ENCODE measurements at regions not wholly inside any gene's neighbourhood (a gene's known extent, or its start where the extent isn't known, plus 50 kb on each side); places are given as distances from the start of the nearest gene placed in this dataset.

DNA sequence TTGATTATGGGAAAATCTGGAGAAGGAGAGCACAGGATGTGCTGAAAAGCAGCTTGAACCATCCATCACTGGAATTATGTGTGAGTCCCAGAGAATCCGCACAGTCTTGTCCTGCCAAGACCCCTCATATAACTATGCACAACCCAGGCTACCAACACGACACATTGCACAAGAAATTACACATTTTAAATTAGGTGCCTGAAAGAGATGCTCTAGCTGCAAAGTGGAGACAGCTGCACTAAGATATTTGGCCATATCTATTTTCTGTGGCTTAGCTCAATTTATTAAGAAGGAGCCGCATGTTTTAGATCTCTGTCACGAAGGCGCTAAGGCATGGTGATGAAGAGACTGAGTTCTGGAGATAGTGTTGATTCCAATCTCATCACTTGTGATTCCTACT lies 1308.4 kb downstream of the CDH8 start:
- no peak for FAIRE-seq
- ATAC-seq: no peak
- WGBS (ENCODE audit: low lambda C conversion rate): 28% methylated on average over 5 of the region's 5 CpGs
- Histone ChIP-seq H3K9me3 (ENCODE audit: low read length) (peaks cover 91% of the 10 kb centered on the region), H3K4me3 (replicated peaks in 1 of 3; ENCODE audit: insufficient read depth in 1 of 3, low read depth in 2 of 3, low read length in 3 of 3) (no peak overlapping the region), H3K4me2 (ENCODE audit: low read depth, low read length) (no peak overlapping the region), H3K4me1 (ENCODE audit: insufficient read depth, low read length) (no peaks in the 10 kb centered on the region), H3K9ac (ENCODE audit: insufficient read depth, low read depth, low read length) (no peak overlapping the region), H2AFZ (ENCODE audit: low read length) (no peak overlapping the region), H3K27ac (ENCODE audit: extremely low read length, insufficient read depth, low read length) (no peak overlapping the region), H3K79me2 (ENCODE audit: insufficient read depth, low read length) (no peaks in the 10 kb centered on the region), H3K36me3 (replicated peaks in 1 of 2; ENCODE audit: control insufficient read depth in 1 of 2, insufficient read depth in 2 of 2, low read length in 2 of 2) (no peaks in the 10 kb centered on the region), H4K20me1 (ENCODE audit: insufficient read depth, low read length) (no peaks in the 10 kb centered on the region), H3K27me3 (ENCODE audit: control insufficient read depth in 1 of 2, insufficient read depth in 2 of 2, low read length in 2 of 2) (no peaks in the 10 kb centered on the region)
- ChIA-PET POLR2A (no interaction called here), CTCF (ENCODE audit: low intra/inter-chr PET ratio, low total read pairs) (no interaction called here)
- in situ Hi-C loops (cut with HindIII; ENCODE audit: extremely low pct_ligation_motif_present, low pct_unique_long_range_greater_than_20kb): no loop called here
- intact Hi-C loops (cut with micrococcal nuclease; ENCODE audit: unreplicated experiment): no loop called here
- no peak for TF ChIP-seq JUN (CRISPR knock-in tag; IDR thresholded peaks at IDR 0.05)
- TF ChIP-seq, protein P1, sequence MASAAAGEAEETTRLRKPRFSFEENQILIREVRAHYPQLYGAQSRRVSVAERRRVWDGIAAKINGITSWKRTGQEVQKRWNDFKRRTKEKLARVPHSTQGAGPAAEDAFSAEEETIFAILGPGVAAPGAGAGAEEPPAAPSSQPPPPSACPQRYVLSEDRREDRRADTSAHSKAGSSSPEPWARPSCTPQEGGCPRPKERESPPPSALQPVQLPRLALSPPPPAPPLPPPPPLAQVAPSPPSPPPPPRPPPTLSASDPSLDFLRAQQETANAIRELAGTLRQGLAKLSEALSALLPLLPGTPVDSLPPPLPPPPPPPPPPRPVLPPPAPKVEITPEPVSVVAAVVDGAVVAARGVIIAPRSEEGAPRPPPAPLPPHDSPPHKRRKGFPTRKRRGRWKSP (CRISPR knock-in tag; IDR thresholded peaks at IDR 0.05): no peak
- TF ChIP-seq ZNF572 (CRISPR knock-in tag; IDR thresholded peaks at IDR 0.05): no peak
- no peak for TF ChIP-seq PITX1 (CRISPR knock-in tag; IDR thresholded peaks at IDR 0.05)
- TF ChIP-seq EZH2 (conservative IDR thresholded peaks at IDR 0.05; ENCODE audit: low read depth, low read length): no peak
- no peak for TF ChIP-seq ELF4 (CRISPR knock-in tag; IDR thresholded peaks at IDR 0.05; ENCODE audit: borderline replicate concordance)
- TF ChIP-seq, protein P2, sequence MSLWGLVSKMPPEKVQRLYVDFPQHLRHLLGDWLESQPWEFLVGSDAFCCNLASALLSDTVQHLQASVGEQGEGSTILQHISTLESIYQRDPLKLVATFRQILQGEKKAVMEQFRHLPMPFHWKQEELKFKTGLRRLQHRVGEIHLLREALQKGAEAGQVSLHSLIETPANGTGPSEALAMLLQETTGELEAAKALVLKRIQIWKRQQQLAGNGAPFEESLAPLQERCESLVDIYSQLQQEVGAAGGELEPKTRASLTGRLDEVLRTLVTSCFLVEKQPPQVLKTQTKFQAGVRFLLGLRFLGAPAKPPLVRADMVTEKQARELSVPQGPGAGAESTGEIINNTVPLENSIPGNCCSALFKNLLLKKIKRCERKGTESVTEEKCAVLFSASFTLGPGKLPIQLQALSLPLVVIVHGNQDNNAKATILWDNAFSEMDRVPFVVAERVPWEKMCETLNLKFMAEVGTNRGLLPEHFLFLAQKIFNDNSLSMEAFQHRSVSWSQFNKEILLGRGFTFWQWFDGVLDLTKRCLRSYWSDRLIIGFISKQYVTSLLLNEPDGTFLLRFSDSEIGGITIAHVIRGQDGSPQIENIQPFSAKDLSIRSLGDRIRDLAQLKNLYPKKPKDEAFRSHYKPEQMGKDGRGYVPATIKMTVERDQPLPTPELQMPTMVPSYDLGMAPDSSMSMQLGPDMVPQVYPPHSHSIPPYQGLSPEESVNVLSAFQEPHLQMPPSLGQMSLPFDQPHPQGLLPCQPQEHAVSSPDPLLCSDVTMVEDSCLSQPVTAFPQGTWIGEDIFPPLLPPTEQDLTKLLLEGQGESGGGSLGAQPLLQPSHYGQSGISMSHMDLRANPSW (CRISPR knock-in tag; IDR thresholded peaks at IDR 0.05; ENCODE audit: borderline replicate concordance): no peak
- no peak for TF ChIP-seq ZNF260 (CRISPR knock-in tag; IDR thresholded peaks at IDR 0.05; ENCODE audit: borderline replicate concordance, low read depth)
- no peak for DNase-seq (ENCODE audit: low spot score)
- no TSS peak for BruUV-seq (replicated peaks)

Measured in HepG2 (cell line).